ENCODE measurements at regions not wholly inside any gene's neighbourhood (a gene's known extent, or its start where the extent isn't known, plus 50 kb on each side); places are given as distances from the start of the nearest gene placed in this dataset.

GRCh38 chr13:84816567-84817105 is 934.4 kb upstream of the SLITRK1 start:
- H3K36me3 ChIP-seq (ENCODE audit: insufficient read depth, low read length), result no peaks in the 10 kb centered on the region
- H3K27me3 Mint-ChIP-seq, result no peaks in the 10 kb centered on the region
- no peaks in the 10 kb centered on the region for H3K36me3 Mint-ChIP-seq
- ChIA-PET POLR2A (no interaction called here), CTCF (no interaction called here)
- no peaks in the 10 kb centered on the region for H3K27me3 ChIP-seq (ENCODE audit: insufficient read depth, low read length, poor library complexity, severe bottlenecking)
- no peak for DNase-seq
- no peak overlapping the region for H3K27ac Mint-ChIP-seq
- no peak overlapping the region for H3K27ac ChIP-seq (ENCODE audit: low read depth, low read length)
- no peaks in the 10 kb centered on the region for H3K9me3 ChIP-seq (ENCODE audit: low read length)
- no peak overlapping the region for H3K4me3 ChIP-seq (ENCODE audit: low read length)
- H3K4me1 Mint-ChIP-seq, result no peaks in the 10 kb centered on the region
- no peak overlapping the region for H3K4me3 Mint-ChIP-seq
- H3K9me3 Mint-ChIP-seq, result peaks cover 0 to 8% (median under 1%) of the 10 kb centered on the region in 5 donors
- no peaks in the 10 kb centered on the region for H3K4me1 ChIP-seq (ENCODE audit: insufficient read depth, low read length)

- Mint-ChIP-seq H3K9me3 (peaks cover 0 to 8% (median 0%) of the 10 kb centered on the region in 5 donors), H3K4me3 (no peak overlapping the region), H3K4me1 (no peaks in the 10 kb centered on the region), H3K27ac (no peak overlapping the region), H3K36me3 (no peaks in the 10 kb centered on the region), H3K27me3 (no peaks in the 10 kb centered on the region)
- Histone ChIP-seq H3K4me1 (ENCODE audit: insufficient read depth, low read length) (no peaks in the 10 kb centered on the region), H3K9me3 (ENCODE audit: low read length) (no peaks in the 10 kb centered on the region), H3K27me3 (ENCODE audit: insufficient read depth, low read length, poor library complexity, severe bottlenecking) (no peaks in the 10 kb centered on the region), H3K4me3 (ENCODE audit: low read length) (no peak overlapping the region), H3K27ac (ENCODE audit: low read depth, low read length) (no peak overlapping the region), H3K36me3 (ENCODE audit: insufficient read depth, low read length) (no peaks in the 10 kb centered on the region)
- no peak for DNase-seq
- ChIA-PET CTCF (no interaction called here), POLR2A (no interaction called here)
Observed at GRCh38 chr13:84812789-84813188, 930.5 kb upstream of the SLITRK1 start.

- Histone ChIP-seq H3K27me3 (ENCODE audit: insufficient read depth, low read length, poor library complexity, severe bottlenecking) (no peaks in the 10 kb centered on the region), H3K36me3 (ENCODE audit: insufficient read depth, low read length) (no peaks in the 10 kb centered on the region), H3K9me3 (ENCODE audit: low read length) (no peaks in the 10 kb centered on the region), H3K4me3 (ENCODE audit: low read length) (no peak overlapping the region), H3K27ac (ENCODE audit: low read depth, low read length) (no peak overlapping the region), H3K4me1 (ENCODE audit: insufficient read depth, low read length) (no peaks in the 10 kb centered on the region)
- POLR2A ChIA-PET, result no interaction called here
- no peak overlapping the region for H3K4me3 Mint-ChIP-seq
- no peak for DNase-seq
- peaks cover 0 to 8% (median 0%) of the 10 kb centered on the region in 5 donors for H3K9me3 Mint-ChIP-seq
- H3K27me3 Mint-ChIP-seq, result no peaks in the 10 kb centered on the region
- CTCF ChIA-PET, result no interaction called here
- no peaks in the 10 kb centered on the region for H3K4me1 Mint-ChIP-seq
- no peaks in the 10 kb centered on the region for H3K36me3 Mint-ChIP-seq
- no peak overlapping the region for H3K27ac Mint-ChIP-seq
Observed at GRCh38 chr13:84812078-84812477, 929.8 kb upstream of the SLITRK1 start.

GRCh38 chr13:84810781-84811180 is 928.5 kb upstream of the SLITRK1 start:
- Histone ChIP-seq H3K27me3 (ENCODE audit: insufficient read depth, low read length, poor library complexity, severe bottlenecking) (no peaks in the 10 kb centered on the region), H3K9me3 (ENCODE audit: low read length) (no peaks in the 10 kb centered on the region), H3K4me3 (ENCODE audit: low read length) (no peak overlapping the region), H3K4me1 (ENCODE audit: insufficient read depth, low read length) (no peaks in the 10 kb centered on the region), H3K36me3 (ENCODE audit: insufficient read depth, low read length) (no peaks in the 10 kb centered on the region), H3K27ac (ENCODE audit: low read depth, low read length) (no peak overlapping the region)
- Mint-ChIP-seq H3K36me3 (no peaks in the 10 kb centered on the region), H3K4me3 (no peak overlapping the region), H3K27me3 (no peaks in the 10 kb centered on the region), H3K27ac (no peak overlapping the region), H3K9me3 (peaks cover 0 to 8% (median 0%) of the 10 kb centered on the region in 5 donors), H3K4me1 (no peaks in the 10 kb centered on the region)
- ChIA-PET CTCF (no interaction called here), POLR2A (no interaction called here)
- DNase-seq, result no peak

GRCh38 chr13:84802073-84802472 is 919.8 kb upstream of the SLITRK1 start:
- no peaks in the 10 kb centered on the region for H3K9me3 ChIP-seq (ENCODE audit: low read length)
- H3K27me3 Mint-ChIP-seq, result no peaks in the 10 kb centered on the region
- H3K27ac Mint-ChIP-seq, result no peak overlapping the region
- no peaks in the 10 kb centered on the region for H3K36me3 ChIP-seq (ENCODE audit: insufficient read depth, low read length)
- CTCF ChIA-PET, result no interaction called here
- no peak overlapping the region for H3K4me3 Mint-ChIP-seq
- H3K36me3 Mint-ChIP-seq, result no peaks in the 10 kb centered on the region
- POLR2A ChIA-PET, result no interaction called here
- H3K27me3 ChIP-seq (ENCODE audit: insufficient read depth, low read length, poor library complexity, severe bottlenecking), result no peaks in the 10 kb centered on the region
- H3K27ac ChIP-seq (ENCODE audit: low read depth, low read length), result no peak overlapping the region
- DNase-seq, result no peak
- H3K9me3 Mint-ChIP-seq, result no peaks in the 10 kb centered on the region
- no peaks in the 10 kb centered on the region for H3K4me1 ChIP-seq (ENCODE audit: insufficient read depth, low read length)
- H3K4me3 ChIP-seq (ENCODE audit: low read length), result no peak overlapping the region
- no peaks in the 10 kb centered on the region for H3K4me1 Mint-ChIP-seq

GRCh38 chr13:84784443-84785153 is 902.3 kb upstream of the SLITRK1 start:
- H3K36me3 ChIP-seq (ENCODE audit: insufficient read depth, low read length), result no peaks in the 10 kb centered on the region
- ChIA-PET POLR2A (no interaction called here), CTCF (no interaction called here)
- H3K4me3 Mint-ChIP-seq, result no peak overlapping the region
- H3K4me1 Mint-ChIP-seq, result no peaks in the 10 kb centered on the region
- H3K27ac Mint-ChIP-seq, result no peak overlapping the region
- H3K9me3 Mint-ChIP-seq, result peaks cover 0 to 6% (median 1%) of the 10 kb centered on the region in 5 donors
- no peak overlapping the region for H3K4me3 ChIP-seq (ENCODE audit: low read length)
- peaks cover 0 to 3% of the 10 kb centered on the region in 2 donors for H3K27me3 Mint-ChIP-seq
- H3K36me3 Mint-ChIP-seq, result no peaks in the 10 kb centered on the region
- H3K27ac ChIP-seq (ENCODE audit: low read depth, low read length), result no peak overlapping the region
- H3K27me3 ChIP-seq (ENCODE audit: insufficient read depth, low read length, poor library complexity, severe bottlenecking), result no peaks in the 10 kb centered on the region
- DNase-seq, result no peak
- H3K9me3 ChIP-seq (ENCODE audit: low read length), result no peaks in the 10 kb centered on the region
- H3K4me1 ChIP-seq (ENCODE audit: insufficient read depth, low read length), result no peaks in the 10 kb centered on the region

- POLR2A ChIA-PET, result no interaction called here
- H3K9me3 Mint-ChIP-seq, result peaks cover 0 to 1% (median 0%) of the 10 kb centered on the region in 5 donors
- no peaks in the 10 kb centered on the region for H3K27me3 Mint-ChIP-seq
- Histone ChIP-seq H3K27ac (ENCODE audit: low read depth, low read length) (no peak overlapping the region), H3K36me3 (ENCODE audit: insufficient read depth, low read length) (no peaks in the 10 kb centered on the region), H3K4me3 (ENCODE audit: low read length) (no peak overlapping the region), H3K4me1 (ENCODE audit: insufficient read depth, low read length) (no peaks in the 10 kb centered on the region), H3K27me3 (ENCODE audit: insufficient read depth, low read length, poor library complexity, severe bottlenecking) (no peaks in the 10 kb centered on the region), H3K9me3 (ENCODE audit: low read length) (no peaks in the 10 kb centered on the region)
- no peaks in the 10 kb centered on the region for H3K4me1 Mint-ChIP-seq
- CTCF ChIA-PET, result no interaction called here
- H3K27ac Mint-ChIP-seq, result no peak overlapping the region
- H3K36me3 Mint-ChIP-seq, result no peaks in the 10 kb centered on the region
- no peak overlapping the region for H3K4me3 Mint-ChIP-seq
- no peak for DNase-seq
Observed at GRCh38 chr13:84777316-84777715, 895.0 kb upstream of the SLITRK1 start.

- no peak overlapping the region for H3K4me3 Mint-ChIP-seq
- peaks cover 0 to 1% (median 0%) of the 10 kb centered on the region in 5 donors for H3K9me3 Mint-ChIP-seq
- Histone ChIP-seq H3K4me1 (ENCODE audit: insufficient read depth, low read length) (no peaks in the 10 kb centered on the region), H3K27me3 (ENCODE audit: insufficient read depth, low read length, poor library complexity, severe bottlenecking) (no peaks in the 10 kb centered on the region), H3K4me3 (ENCODE audit: low read length) (no peak overlapping the region), H3K36me3 (ENCODE audit: insufficient read depth, low read length) (no peaks in the 10 kb centered on the region), H3K27ac (ENCODE audit: low read depth, low read length) (no peak overlapping the region), H3K9me3 (ENCODE audit: low read length) (no peaks in the 10 kb centered on the region)
- CTCF ChIA-PET, result no interaction called here
- no peaks in the 10 kb centered on the region for H3K27me3 Mint-ChIP-seq
- H3K36me3 Mint-ChIP-seq, result no peaks in the 10 kb centered on the region
- no peaks in the 10 kb centered on the region for H3K4me1 Mint-ChIP-seq
- H3K27ac Mint-ChIP-seq, result no peak overlapping the region
- POLR2A ChIA-PET, result no interaction called here
- no peak for DNase-seq
Observed at GRCh38 chr13:84776593-84776992, 894.3 kb upstream of the SLITRK1 start.
